ENCODE measurements at regions not wholly inside any gene's neighbourhood (a gene's known extent, or its start where the extent isn't known, plus 50 kb on each side); places are given as distances from the start of the nearest gene placed in this dataset.

- no peak for TF ChIP-seq CTCF (IDR thresholded peaks at IDR 0.05; ENCODE audit: low read length, missing control alignments)
- no peak for DNase-seq (ENCODE audit: low read depth)
These were observed 220.8 kb downstream of the MTHFS start for GRCh38 chr15:79675982-79676381.

GRCh38 chr15:79676621-79677020 lies 220.2 kb downstream of the MTHFS start:
- no peak for TF ChIP-seq CTCF (IDR thresholded peaks at IDR 0.05; ENCODE audit: low read length, missing control alignments)
- no peak overlapping the region for H3K4me3 ChIP-seq (replicated peaks; ENCODE audit: low read depth, low read length)
- DNase-seq (ENCODE audit: low read depth): no peak

More at GRCh38 chr15:79675982-79676381, 220.8 kb downstream of the MTHFS start:
- no peak overlapping the region for H3K4me3 ChIP-seq (replicated peaks; ENCODE audit: low read depth, low read length)

- H3K4me3 ChIP-seq (replicated peaks; ENCODE audit: low read depth, low read length): no peak overlapping the region
- DNase-seq (ENCODE audit: low read depth): no peak
- no peak for TF ChIP-seq CTCF (IDR thresholded peaks at IDR 0.05; ENCODE audit: low read length, missing control alignments)
These were observed 219.6 kb downstream of the MTHFS start for GRCh38 chr15:79677241-79677640.

GRCh38 chr15:79678032-79678701 lies 218.6 kb downstream of the MTHFS start:
- no peak for DNase-seq (ENCODE audit: low read depth)
- H3K4me3 ChIP-seq (replicated peaks; ENCODE audit: low read depth, low read length): no peak overlapping the region
- TF ChIP-seq CTCF (IDR thresholded peaks at IDR 0.05; ENCODE audit: low read length, missing control alignments): no peak

GRCh38 chr15:79680720-79681119 lies 216.1 kb downstream of the MTHFS start:
- no peak for TF ChIP-seq CTCF (IDR thresholded peaks at IDR 0.05; ENCODE audit: low read length, missing control alignments)
- H3K4me3 ChIP-seq (replicated peaks; ENCODE audit: low read depth, low read length): no peak overlapping the region

GRCh38 chr15:79682285-79682684 lies 214.5 kb downstream of the MTHFS start:
- peak; percentile 84 for DNase-seq (ENCODE audit: low read depth)
- H3K4me3 ChIP-seq (replicated peaks; ENCODE audit: low read depth, low read length): no peak overlapping the region
- no peak for TF ChIP-seq CTCF (IDR thresholded peaks at IDR 0.05; ENCODE audit: low read length, missing control alignments)

More at GRCh38 chr15:79680720-79681119, 216.1 kb downstream of the MTHFS start:
- DNase-seq (ENCODE audit: low read depth): peak; percentile 83

GRCh38 chr15:79682851-79683288 lies 213.9 kb downstream of the MTHFS start:
- no peak overlapping the region for H3K4me3 ChIP-seq (replicated peaks; ENCODE audit: low read depth, low read length)
- no peak for TF ChIP-seq CTCF (IDR thresholded peaks at IDR 0.05; ENCODE audit: low read length, missing control alignments)
- DNase-seq (ENCODE audit: low read depth): peak; percentile 61
